CD8-positive, alpha-beta memory T cell (primary cell): ENCODE measurements at regions not wholly inside any gene's neighbourhood (a gene's known extent, or its start where the extent isn't known, plus 50 kb on each side); places are given as distances from the start of the nearest gene placed in this dataset.

Experiments
- CTCF ChIA-PET: fragments of 350-600 bp; sonication (Branson Sonifier 250); formaldehyde crosslinking; loops from one replicate; lab custom pipeline; 2021; ENCODE audit warnings: antibody characterized with exemption; lab: Charles Lee
- POLR2A ChIA-PET: fragments of 350-600 bp; sonication (Branson Sonifier 250); formaldehyde crosslinking; loops from one replicate; lab custom pipeline; 2021; ENCODE audit warnings: antibody characterized with exemption; lab: Charles Lee
- DNase-seq, 5 donors: peaks; one replicate each; pipeline versions ENCODE4 v3.0.0 to v3.0.0-alpha.2; 2020 to 2022; ENCODE audit warnings: mixed read lengths in 1 of 5
- H3K27ac ChIP-seq: one replicate; pipeline ENCODE4 v1.7.0; 2013; ENCODE audit warnings: low read depth, mild to moderate bottlenecking, low read length, moderate library complexity
- H3K27me3 ChIP-seq: 2 replicates; pipeline ENCODE4 v1.7.0; 2013; ENCODE audit warnings: low read length, mild to moderate bottlenecking; ENCODE audit not compliant: insufficient read depth, poor library complexity, severe bottlenecking
- H3K36me3 ChIP-seq: 2 replicates; pipeline ENCODE4 v1.7.0; 2013; ENCODE audit warnings: mild to moderate bottlenecking, low read length, moderate library complexity; ENCODE audit not compliant: insufficient read depth
- H3K4me1 ChIP-seq: 2 replicates; pipeline ENCODE4 v1.7.0; 2013; ENCODE audit warnings: mild to moderate bottlenecking, low read length, moderate library complexity; ENCODE audit not compliant: insufficient read depth
- H3K4me3 ChIP-seq: 2 replicates; pipeline ENCODE4 v1.7.0; 2013; ENCODE audit warnings: mild to moderate bottlenecking, low read length
- H3K9me3 ChIP-seq: 2 replicates; pipeline ENCODE4 v1.7.0; 2013; ENCODE audit warnings: mild to moderate bottlenecking, low read length
- H3K27ac Mint-ChIP-seq, 8 donors: one replicate each; pipeline ENCODE4 v1.8.0; 2020 to 2021; ENCODE audit warnings: mixed read lengths in 8 of 8, mild to moderate bottlenecking in 6 of 8, inconsistent platforms in 3 of 8, moderate library complexity in 3 of 8
- H3K27me3 Mint-ChIP-seq, 2 donors: one replicate each; pipeline ENCODE4 v1.8.0; 2020 to 2021; ENCODE audit warnings: mixed read lengths in 2 of 2, mild to moderate bottlenecking in 1 of 2, moderate library complexity in 1 of 2
- H3K36me3 Mint-ChIP-seq, 3 donors: one replicate each; pipeline ENCODE4 v1.8.0; 2020 to 2021; ENCODE audit warnings: mixed read lengths in 3 of 3, inconsistent platforms in 1 of 3, mild to moderate bottlenecking in 1 of 3
- H3K4me1 Mint-ChIP-seq, 3 donors: one replicate each; pipeline ENCODE4 v1.8.0; 2020 to 2021; ENCODE audit warnings: mixed read lengths in 3 of 3, inconsistent platforms in 1 of 3, mild to moderate bottlenecking in 1 of 3
- H3K4me3 Mint-ChIP-seq, 7 donors: one replicate each; pipeline ENCODE4 v1.8.0; 2020 to 2021; ENCODE audit warnings: mixed read lengths in 7 of 7, mild to moderate bottlenecking in 6 of 7, moderate library complexity in 4 of 7, inconsistent platforms in 2 of 7
- H3K9me3 Mint-ChIP-seq, 5 donors: one replicate each; pipeline ENCODE4 v1.8.0; 2020 to 2022; ENCODE audit warnings: mixed read lengths in 5 of 5, mild to moderate bottlenecking in 3 of 5, moderate library complexity in 2 of 5, inconsistent platforms in 1 of 5

- POLR2A ChIA-PET: no interaction called here
- Mint-ChIP-seq H3K36me3 (no peaks in the 10 kb centered on the region), H3K27me3 (no peaks in the 10 kb centered on the region), H3K27ac (no peak overlapping the region), H3K4me3 (no peak overlapping the region), H3K4me1 (no peaks in the 10 kb centered on the region), H3K9me3 (no peaks in the 10 kb centered on the region)
- no peaks in the 10 kb centered on the region for H3K4me1 ChIP-seq
- no peaks in the 10 kb centered on the region for H3K27me3 ChIP-seq
- H3K27ac ChIP-seq: no peak overlapping the region
- DNase-seq: no peak
- no peaks in the 10 kb centered on the region for H3K9me3 ChIP-seq
- H3K36me3 ChIP-seq: no peaks in the 10 kb centered on the region
- H3K4me3 ChIP-seq: no peak overlapping the region
- CTCF ChIA-PET: no interaction called here
These were observed 417.0 kb upstream of the PSMD7 start for GRCh38 chr16:73879621-73880020.

- Mint-ChIP-seq H3K27ac (no peak overlapping the region), H3K9me3 (no peaks in the 10 kb centered on the region), H3K36me3 (no peaks in the 10 kb centered on the region), H3K4me3 (no peak overlapping the region), H3K27me3 (no peaks in the 10 kb centered on the region), H3K4me1 (no peaks in the 10 kb centered on the region)
- Histone ChIP-seq H3K9me3 (no peaks in the 10 kb centered on the region), H3K4me3 (no peak overlapping the region), H3K27me3 (no peaks in the 10 kb centered on the region), H3K4me1 (no peaks in the 10 kb centered on the region), H3K36me3 (no peaks in the 10 kb centered on the region), H3K27ac (no peak overlapping the region)
- ChIA-PET CTCF (no interaction called here), POLR2A (no interaction called here)
- no peak for DNase-seq
These were observed 418.0 kb upstream of the PSMD7 start for GRCh38 chr16:73878611-73879010.

GRCh38 chr16:73877150-73877549 lies 419.5 kb upstream of the PSMD7 start:
- Mint-ChIP-seq H3K9me3 (no peaks in the 10 kb centered on the region), H3K4me3 (no peak overlapping the region), H3K4me1 (no peaks in the 10 kb centered on the region), H3K27ac (peak overlapping the region in 2 of 8 donors; percentile 6 to 61), H3K27me3 (no peaks in the 10 kb centered on the region), H3K36me3 (no peaks in the 10 kb centered on the region)
- Histone ChIP-seq H3K27me3 (no peaks in the 10 kb centered on the region), H3K4me3 (no peak overlapping the region), H3K4me1 (no peaks in the 10 kb centered on the region), H3K27ac (no peak overlapping the region), H3K36me3 (no peaks in the 10 kb centered on the region), H3K9me3 (no peaks in the 10 kb centered on the region)
- DNase-seq: no peak
- POLR2A ChIA-PET: no interaction called here
- CTCF ChIA-PET: no interaction called here

GRCh38 chr16:73875996-73876690 lies 420.5 kb upstream of the PSMD7 start:
- no peak overlapping the region for H3K4me3 ChIP-seq
- Mint-ChIP-seq H3K27me3 (no peaks in the 10 kb centered on the region), H3K27ac (no peak overlapping the region), H3K4me1 (no peaks in the 10 kb centered on the region), H3K4me3 (no peak overlapping the region), H3K9me3 (no peaks in the 10 kb centered on the region), H3K36me3 (no peaks in the 10 kb centered on the region)
- DNase-seq: no peak
- no peaks in the 10 kb centered on the region for H3K27me3 ChIP-seq
- ChIA-PET CTCF (no interaction called here), POLR2A (no interaction called here)
- no peaks in the 10 kb centered on the region for H3K9me3 ChIP-seq
- H3K36me3 ChIP-seq: no peaks in the 10 kb centered on the region
- H3K4me1 ChIP-seq: no peaks in the 10 kb centered on the region
- H3K27ac ChIP-seq: no peak overlapping the region

GRCh38 chr16:73874324-73874723 lies 422.3 kb upstream of the PSMD7 start:
- no peaks in the 10 kb centered on the region for H3K36me3 Mint-ChIP-seq
- DNase-seq: no peak
- no peaks in the 10 kb centered on the region for H3K9me3 ChIP-seq
- no peaks in the 10 kb centered on the region for H3K4me1 Mint-ChIP-seq
- ChIA-PET POLR2A (no interaction called here), CTCF (no interaction called here)
- H3K4me1 ChIP-seq: no peaks in the 10 kb centered on the region
- H3K4me3 Mint-ChIP-seq: no peak overlapping the region
- H3K9me3 Mint-ChIP-seq: no peaks in the 10 kb centered on the region
- H3K27ac ChIP-seq: no peak overlapping the region
- no peak overlapping the region for H3K27ac Mint-ChIP-seq
- peaks cover 0 to 2% of the 10 kb centered on the region in 2 donors for H3K27me3 Mint-ChIP-seq
- H3K27me3 ChIP-seq: no peaks in the 10 kb centered on the region
- no peak overlapping the region for H3K4me3 ChIP-seq
- no peaks in the 10 kb centered on the region for H3K36me3 ChIP-seq

GRCh38 chr16:73873643-73874042 lies 423.0 kb upstream of the PSMD7 start:
- ChIA-PET CTCF (no interaction called here), POLR2A (no interaction called here)
- Histone ChIP-seq H3K27me3 (no peaks in the 10 kb centered on the region), H3K9me3 (no peaks in the 10 kb centered on the region), H3K36me3 (no peaks in the 10 kb centered on the region), H3K4me1 (no peaks in the 10 kb centered on the region), H3K27ac (no peak overlapping the region), H3K4me3 (no peak overlapping the region)
- Mint-ChIP-seq H3K27ac (no peak overlapping the region), H3K4me1 (no peaks in the 10 kb centered on the region), H3K27me3 (peaks cover 0 to 2% of the 10 kb centered on the region in 2 donors), H3K4me3 (no peak overlapping the region), H3K9me3 (no peaks in the 10 kb centered on the region), H3K36me3 (no peaks in the 10 kb centered on the region)
- DNase-seq: no peak

GRCh38 chr16:73872856-73873255 lies 423.8 kb upstream of the PSMD7 start:
- H3K36me3 ChIP-seq: no peaks in the 10 kb centered on the region
- no peaks in the 10 kb centered on the region for H3K9me3 ChIP-seq
- Mint-ChIP-seq H3K27me3 (peaks cover 0 to 2% of the 10 kb centered on the region in 2 donors), H3K4me1 (no peaks in the 10 kb centered on the region), H3K27ac (no peak overlapping the region), H3K9me3 (no peaks in the 10 kb centered on the region), H3K36me3 (no peaks in the 10 kb centered on the region), H3K4me3 (no peak overlapping the region)
- H3K27me3 ChIP-seq: no peaks in the 10 kb centered on the region
- ChIA-PET CTCF (no interaction called here), POLR2A (no interaction called here)
- DNase-seq: no peak
- H3K4me3 ChIP-seq: no peak overlapping the region
- no peaks in the 10 kb centered on the region for H3K4me1 ChIP-seq
- no peak overlapping the region for H3K27ac ChIP-seq

- Histone ChIP-seq H3K27me3 (no peaks in the 10 kb centered on the region), H3K4me3 (no peak overlapping the region), H3K27ac (no peak overlapping the region), H3K4me1 (no peaks in the 10 kb centered on the region), H3K9me3 (no peaks in the 10 kb centered on the region), H3K36me3 (no peaks in the 10 kb centered on the region)
- Mint-ChIP-seq H3K4me3 (no peak overlapping the region), H3K27ac (no peak overlapping the region), H3K9me3 (peaks cover 0 to 1% (median 0%) of the 10 kb centered on the region in 5 donors), H3K27me3 (peaks cover 0 to 2% of the 10 kb centered on the region in 2 donors), H3K4me1 (no peaks in the 10 kb centered on the region), H3K36me3 (no peaks in the 10 kb centered on the region)
- no peak for DNase-seq
- ChIA-PET POLR2A (no interaction called here), CTCF (no interaction called here)
These were observed 425.4 kb upstream of the PSMD7 start for GRCh38 chr16:73871088-73871733.
